Epithelial cell of esophagus (primary cell): ENCODE measurements at regions not wholly inside any gene's neighbourhood (a gene's known extent, or its start where the extent isn't known, plus 50 kb on each side); places are given as distances from the start of the nearest gene placed in this dataset.

Experiments used
- DNase-seq: peaks from one replicate; pipeline ENCODE4 v3.0.0; 2010; ENCODE audit warnings: low read depth
- H3K4me3 ChIP-seq: 2 replicates; pipeline ENCODE4 v1.5.1; 2011; ENCODE audit warnings: mild to moderate bottlenecking, low read length, control low read depth
- CTCF ChIP-seq: IDR thresholded peaks from 2 replicates; pipeline ENCODE4 v1.5.1; 2011; ENCODE audit warnings: low read depth, mild to moderate bottlenecking, low read length, control low read depth, inconsistent platforms; ENCODE audit not compliant: insufficient read depth; ENCODE audit errors: missing control alignments

DNA sequence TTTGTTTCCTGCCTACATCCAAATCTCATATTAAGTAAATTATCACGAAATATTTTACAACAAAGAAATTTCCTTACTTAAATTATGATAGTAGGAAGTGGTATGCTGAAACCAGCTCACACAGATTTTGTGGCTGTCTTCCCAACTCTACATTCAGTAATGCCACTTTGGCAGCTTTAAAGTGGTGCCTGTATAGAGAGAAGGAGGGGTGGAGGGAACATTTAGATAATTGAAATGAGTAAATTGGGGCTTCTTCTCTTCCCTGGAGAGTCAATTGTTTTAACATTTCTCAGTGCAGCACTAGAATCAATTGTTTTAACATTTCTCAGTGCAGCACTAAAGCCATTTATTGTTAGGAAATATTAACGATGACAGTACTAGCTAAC lies 1323.1 kb downstream of the PCDH7 start:
- no peak for TF ChIP-seq CTCF
- no peak for DNase-seq
- no peak overlapping the region for H3K4me3 ChIP-seq

DNA sequence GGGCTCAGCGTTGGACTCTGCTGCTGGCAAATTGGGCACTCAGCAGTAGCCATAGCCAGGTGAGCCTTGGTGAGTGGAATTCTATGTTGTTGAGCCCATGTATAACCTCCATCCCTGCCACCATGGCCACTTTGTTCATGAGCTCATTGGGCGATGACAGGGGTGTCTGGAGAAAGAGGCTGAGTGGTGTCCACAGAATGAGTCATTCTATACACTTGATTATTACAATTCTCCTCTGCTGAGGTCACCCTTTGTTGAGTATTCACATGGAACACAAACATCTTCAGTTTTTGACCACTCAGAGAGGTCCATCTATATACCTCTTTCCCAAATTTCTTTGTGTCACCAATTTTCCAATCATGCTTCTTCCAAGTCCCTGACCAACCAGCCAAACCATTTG lies 1341.7 kb downstream of the PCDH7 start:
- peak; percentile 20 for DNase-seq
- no peak for TF ChIP-seq CTCF
- no peak overlapping the region for H3K4me3 ChIP-seq

DNA sequence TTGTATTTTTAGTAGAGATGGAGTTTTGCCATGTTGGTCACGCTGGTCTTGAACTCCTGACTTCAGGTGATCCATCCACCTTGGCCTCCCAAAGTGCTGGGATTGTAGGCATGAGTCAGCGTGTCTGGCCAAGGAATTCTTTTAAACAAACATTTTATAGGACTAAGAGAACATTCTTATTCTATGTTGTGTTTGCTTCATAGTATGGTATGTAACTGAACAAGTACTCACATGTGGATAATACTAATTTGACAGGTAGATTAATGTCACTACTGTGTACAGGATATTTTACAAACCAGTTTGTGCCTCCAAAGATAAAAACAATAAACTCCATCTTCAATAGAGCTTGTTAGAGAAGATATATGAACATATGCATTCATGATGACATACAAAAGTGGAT lies 1353.4 kb downstream of the PCDH7 start:
- peak; percentile 85 for DNase-seq
- no peak overlapping the region for H3K4me3 ChIP-seq
- TF ChIP-seq CTCF, result no peak

- no peak for DNase-seq
These were observed 1367.0 kb downstream of the PCDH7 start for GRCh38 chr4:32087211-32087610.

DNA sequence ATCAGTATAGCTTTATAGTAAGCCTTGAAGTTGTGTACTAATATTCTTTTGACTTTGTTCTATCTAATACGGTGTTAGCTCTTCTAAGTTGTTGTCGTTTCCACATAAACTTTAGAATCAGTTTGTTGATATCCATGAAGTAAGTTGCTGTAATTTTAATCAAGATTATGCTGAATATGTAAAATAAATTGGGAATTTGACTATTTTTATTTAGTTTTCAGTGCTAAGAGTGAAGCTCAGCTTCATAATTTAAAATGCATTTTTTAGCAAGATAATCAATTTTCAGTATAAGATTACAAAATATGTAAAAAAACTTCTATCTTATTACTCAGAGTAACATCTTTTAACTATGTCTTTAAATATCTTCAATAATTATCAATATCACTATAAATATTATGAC lies 1374.8 kb downstream of the PCDH7 start:
- TF ChIP-seq CTCF, result no peak
- no peak overlapping the region for H3K4me3 ChIP-seq
- DNase-seq, result no peak

More at GRCh38 chr4:32087211-32087610, 1367.0 kb downstream of the PCDH7 start:
- H3K4me3 ChIP-seq, result no peak overlapping the region
- TF ChIP-seq CTCF, result no peak

DNA sequence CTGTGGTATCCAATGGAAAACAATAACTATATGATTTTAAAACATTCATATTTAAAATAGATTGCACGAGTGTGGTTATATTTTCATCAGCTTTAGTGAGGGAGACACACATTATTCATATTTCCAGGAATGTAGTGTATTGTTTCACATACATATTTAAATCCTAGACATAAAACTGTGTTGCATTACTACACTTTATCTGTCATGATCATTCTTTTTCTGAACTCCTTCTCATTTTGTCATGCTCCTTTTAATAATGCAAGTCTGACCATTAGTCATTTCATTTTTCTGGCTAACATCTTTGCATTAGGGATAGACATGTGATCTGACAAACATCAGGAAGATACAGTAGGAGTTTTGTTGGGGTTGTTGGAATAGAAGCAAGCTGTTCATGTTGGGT lies 1382.7 kb downstream of the PCDH7 start:
- no peak for TF ChIP-seq CTCF
- no peak overlapping the region for H3K4me3 ChIP-seq
- peak; percentile 28 for DNase-seq

GRCh38 chr4:32106767-32107166 lies 1386.6 kb downstream of the PCDH7 start:
- DNase-seq, result peak; percentile 85
- no peak overlapping the region for H3K4me3 ChIP-seq
- no peak for TF ChIP-seq CTCF
